Cardiac septum (tissue), 1 donor: ENCODE measurements at regions not wholly inside any gene's neighbourhood (a gene's known extent, or its start where the extent isn't known, plus 50 kb on each side); places are given as distances from the start of the nearest gene placed in this dataset.
"Not testable (repeated sequence)": the region's sequence is repeated elsewhere in the genome, so short reads cannot be mapped to it uniquely, and the experiment has no call there.

Source experiments
- DNase-seq: peaks from one replicate; pipeline ENCODE4 v3.0.0-alpha.2; 2020; ENCODE audit warnings: low spot score
- intact Hi-C: fragments of 100-400 bp; cut with DNase I; formaldehyde crosslinking; loops from one replicate; pipeline ENCODE4 v1.14.0; 2022
- donor health status: DM: no; HTN: no; CAD: no.

- DNase-seq: no peak
- intact Hi-C loops: no loop called here
Measured at GRCh38 chr1:222936042-222936441, 121.2 kb downstream of the DISP1 start.

GRCh38 chr1:222938986-222939385 lies 124.1 kb downstream of the DISP1 start:
- DNase-seq: no peak
- intact Hi-C loops: no loop called here

GRCh38 chr1:222940095-222940494 lies 125.3 kb downstream of the DISP1 start:
- no peak for DNase-seq
- intact Hi-C loops: no loop called here

GRCh38 chr1:222940906-222941305 lies 126.1 kb downstream of the DISP1 start:
- DNase-seq: no peak
- intact Hi-C loops: no loop called here

- intact Hi-C loops: no loop called here
- DNase-seq: no peak
Measured at GRCh38 chr1:222941425-222941824, 126.6 kb downstream of the DISP1 start.

GRCh38 chr1:222946436-222946835 lies 131.6 kb downstream of the DISP1 start:
- intact Hi-C loops: no loop called here
- DNase-seq: no peak

- DNase-seq: no peak
- intact Hi-C loops: no loop called here
Measured at GRCh38 chr1:222948079-222948478, 133.2 kb downstream of the DISP1 start.

- intact Hi-C loops: no loop called here
- DNase-seq: no peak
Measured at GRCh38 chr1:222950892-222951291, 136.1 kb downstream of the DISP1 start.

GRCh38 chr1:222953585-222953984 lies 138.7 kb downstream of the DISP1 start:
- intact Hi-C loops: no loop called here
- no peak for DNase-seq

GRCh38 chr1:222955964-222956363 lies 141.1 kb downstream of the DISP1 start:
- intact Hi-C loops: no loop called here

GRCh38 chr1:222956601-222957000 lies 141.8 kb downstream of the DISP1 start:
- intact Hi-C loops: no loop called here

More at GRCh38 chr1:222955964-222956363, 141.1 kb downstream of the DISP1 start:
- no peak for DNase-seq

GRCh38 chr1:222967466-222968240 lies 152.8 kb downstream of the DISP1 start:
- intact Hi-C loops: no loop called here
- DNase-seq: no peak

More at GRCh38 chr1:222956601-222957000, 141.8 kb downstream of the DISP1 start:
- DNase-seq: no peak

- DNase-seq: no peak
- intact Hi-C loops: no loop called here
Measured at GRCh38 chr1:222970040-222970439, 155.2 kb downstream of the DISP1 start.

GRCh38 chr1:222970711-222971110 lies 155.9 kb downstream of the DISP1 start:
- intact Hi-C loops: no loop called here

GRCh38 chr1:222971146-222971545 lies 156.3 kb downstream of the DISP1 start:
- no peak for DNase-seq
- intact Hi-C loops: no loop called here

More at GRCh38 chr1:222970711-222971110, 155.9 kb downstream of the DISP1 start:
- DNase-seq: no peak

- intact Hi-C loops: no loop called here
Measured at GRCh38 chr1:222973561-222973960, 158.7 kb downstream of the DISP1 start.

GRCh38 chr1:222974496-222974895 lies 159.7 kb downstream of the DISP1 start:
- no peak for DNase-seq
- intact Hi-C loops: no loop called here

More at GRCh38 chr1:222973561-222973960, 158.7 kb downstream of the DISP1 start:
- DNase-seq: no peak

GRCh38 chr1:222975472-222976122 lies 160.8 kb downstream of the DISP1 start:
- intact Hi-C loops: no loop called here
- no peak for DNase-seq

- no peak for DNase-seq
- intact Hi-C loops: no loop called here
Measured at GRCh38 chr1:222976453-222976852, 161.6 kb downstream of the DISP1 start.

GRCh38 chr1:222977294-222977693 lies 162.5 kb downstream of the DISP1 start:
- DNase-seq, intact Hi-C loops: not testable (repeated sequence)

GRCh38 chr1:222979561-222979960 lies 163.5 kb downstream of the TLR5 start:
- no peak for DNase-seq
- intact Hi-C loops: no loop called here
